ENCODE measurements at regions not wholly inside any gene's neighbourhood (a gene's known extent, or its start where the extent isn't known, plus 50 kb on each side); places are given as distances from the start of the nearest gene placed in this dataset.
"Not testable (repeated sequence)": the region's sequence is repeated elsewhere in the genome, so short reads cannot be mapped to it uniquely, and the experiment has no call there.

DNA sequence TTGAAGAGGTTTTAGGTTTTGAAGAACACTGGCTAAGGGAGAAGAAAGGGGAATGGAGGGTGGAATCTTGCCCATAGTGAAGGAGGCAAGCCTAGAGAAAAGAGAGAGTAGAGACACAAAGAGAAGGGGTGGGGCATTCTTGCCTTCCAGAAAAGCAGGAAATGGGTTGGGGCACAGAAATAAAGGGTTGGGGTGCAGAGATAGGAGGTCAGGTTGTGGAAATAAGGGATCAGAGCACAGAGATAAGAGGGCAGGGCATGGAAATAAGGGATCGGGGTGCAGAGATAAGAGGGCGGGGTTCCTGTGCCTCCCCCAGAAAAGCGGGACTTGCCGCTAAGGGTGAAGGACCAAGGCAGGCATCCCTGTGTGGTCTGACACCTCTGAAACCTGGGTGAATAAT lies 69.9 kb downstream of the ALG1L2 start:
- POLR2A ChIA-PET; H3K27ac Mint-ChIP-seq; H3K9me3 Mint-ChIP-seq; DNase-seq; CTCF ChIA-PET; H3K36me3 Mint-ChIP-seq (ENCODE audit: low read depth); H3K4me3 Mint-ChIP-seq: not testable (repeated sequence)
- Mint-ChIP-seq H3K27me3 (peaks cover 38% of the 10 kb centered on the region), H3K4me1 (peaks cover 17% of the 10 kb centered on the region)

DNA sequence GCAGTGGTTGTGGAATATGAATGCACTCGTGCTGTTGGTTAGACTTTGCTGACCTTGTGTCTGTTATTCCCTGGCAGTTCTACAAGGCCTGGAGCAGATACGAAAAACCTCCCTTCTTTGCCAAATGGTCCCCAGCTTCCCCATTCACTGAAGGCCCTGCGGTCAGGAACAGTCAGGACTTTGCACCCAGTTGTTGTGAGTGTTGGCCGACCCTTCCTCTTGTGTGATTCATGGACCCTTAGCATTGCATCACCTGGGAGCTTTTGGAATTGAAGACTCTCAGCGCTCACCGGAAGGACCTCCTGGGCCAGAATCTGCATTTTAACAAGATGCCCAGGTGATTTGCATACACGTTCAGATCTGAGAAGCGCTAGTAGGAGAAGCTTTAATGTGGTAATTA lies 71.6 kb downstream of the ALG1L2 start:
- H3K9me3 Mint-ChIP-seq; H3K36me3 Mint-ChIP-seq (ENCODE audit: low read depth); H3K27ac Mint-ChIP-seq; H3K4me3 Mint-ChIP-seq; CTCF ChIA-PET; DNase-seq; POLR2A ChIA-PET: not testable (repeated sequence)
- Mint-ChIP-seq H3K4me1 (peaks cover 15% of the 10 kb centered on the region), H3K27me3 (peaks cover 32% of the 10 kb centered on the region)

DNA sequence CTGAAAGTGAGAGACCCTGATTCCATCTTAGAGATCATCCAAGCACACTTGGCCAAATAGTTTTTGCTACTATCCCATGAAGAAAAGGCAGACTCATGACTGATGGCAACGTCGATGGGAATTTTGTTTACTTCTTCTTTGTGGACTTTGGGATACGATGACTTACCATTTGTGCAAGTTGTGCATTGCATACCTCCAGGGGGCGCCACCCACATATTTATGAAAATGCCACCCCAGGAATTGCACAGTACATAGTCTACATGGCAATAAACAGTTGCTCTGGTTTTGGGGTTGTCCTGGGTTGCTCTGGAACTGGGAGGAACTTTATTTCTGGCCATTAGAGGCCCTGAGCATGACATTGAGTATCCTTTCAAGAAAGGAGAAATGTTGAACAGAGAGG lies 73.8 kb downstream of the ALG1L2 start:
- H3K4me3 Mint-ChIP-seq; DNase-seq; H3K27ac Mint-ChIP-seq; H3K9me3 Mint-ChIP-seq; H3K4me1 Mint-ChIP-seq; POLR2A ChIA-PET; H3K36me3 Mint-ChIP-seq (ENCODE audit: low read depth); CTCF ChIA-PET: not testable (repeated sequence)
- H3K27me3 Mint-ChIP-seq = peaks cover 20% of the 10 kb centered on the region

DNA sequence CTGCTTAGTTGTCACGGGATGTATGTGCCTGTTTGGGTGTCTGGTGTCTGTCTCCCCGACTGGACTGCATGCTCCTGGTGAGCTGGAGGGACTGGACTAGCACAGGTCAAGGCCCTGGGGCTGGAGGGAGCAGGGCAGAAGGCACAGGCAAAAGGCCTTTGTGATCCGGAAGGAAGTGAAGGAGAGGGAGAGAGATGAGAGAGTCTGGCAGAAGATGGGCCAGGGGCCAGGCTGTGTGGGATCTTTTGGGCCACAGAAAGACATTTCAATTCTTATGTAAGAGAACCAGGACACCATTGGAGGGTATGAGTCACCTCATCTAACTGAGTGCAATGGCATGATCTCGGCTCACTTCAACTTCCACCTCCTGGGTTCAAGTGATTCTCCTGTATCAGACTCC lies 85.2 kb downstream of the ALG1L2 start:
- H3K36me3 Mint-ChIP-seq (ENCODE audit: low read depth); H3K4me3 Mint-ChIP-seq; H3K27ac Mint-ChIP-seq; POLR2A ChIA-PET; H3K9me3 Mint-ChIP-seq; H3K4me1 Mint-ChIP-seq; DNase-seq; CTCF ChIA-PET: not testable (repeated sequence)
- H3K27me3 Mint-ChIP-seq = peaks cover 13% of the 10 kb centered on the region

DNA sequence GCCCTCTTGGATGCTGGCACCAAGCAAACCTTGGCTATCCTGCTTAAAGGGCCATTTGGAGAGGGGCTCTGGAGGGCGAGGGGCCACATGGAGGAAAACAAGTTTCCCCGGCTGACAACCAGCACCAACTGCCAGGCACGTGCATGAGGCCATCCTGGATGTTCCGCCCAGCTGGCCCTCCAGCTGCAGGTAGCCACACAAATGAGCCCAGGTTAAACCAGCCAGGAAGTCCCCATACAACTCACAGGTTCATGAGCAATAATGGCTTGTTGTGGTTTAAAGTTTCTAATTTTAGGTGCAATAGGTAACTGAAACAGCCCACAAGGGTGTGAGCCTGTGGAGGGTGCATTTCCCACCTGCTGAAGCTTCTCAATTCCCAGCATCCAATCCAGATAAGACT lies 93.6 kb downstream of the ALG1L2 start:
- DNase-seq; H3K36me3 Mint-ChIP-seq (ENCODE audit: low read depth); POLR2A ChIA-PET; H3K4me3 Mint-ChIP-seq; CTCF ChIA-PET; H3K27ac Mint-ChIP-seq; H3K9me3 Mint-ChIP-seq; H3K27me3 Mint-ChIP-seq: not testable (repeated sequence)
- peaks cover 25% of the 10 kb centered on the region for H3K4me1 Mint-ChIP-seq

DNA sequence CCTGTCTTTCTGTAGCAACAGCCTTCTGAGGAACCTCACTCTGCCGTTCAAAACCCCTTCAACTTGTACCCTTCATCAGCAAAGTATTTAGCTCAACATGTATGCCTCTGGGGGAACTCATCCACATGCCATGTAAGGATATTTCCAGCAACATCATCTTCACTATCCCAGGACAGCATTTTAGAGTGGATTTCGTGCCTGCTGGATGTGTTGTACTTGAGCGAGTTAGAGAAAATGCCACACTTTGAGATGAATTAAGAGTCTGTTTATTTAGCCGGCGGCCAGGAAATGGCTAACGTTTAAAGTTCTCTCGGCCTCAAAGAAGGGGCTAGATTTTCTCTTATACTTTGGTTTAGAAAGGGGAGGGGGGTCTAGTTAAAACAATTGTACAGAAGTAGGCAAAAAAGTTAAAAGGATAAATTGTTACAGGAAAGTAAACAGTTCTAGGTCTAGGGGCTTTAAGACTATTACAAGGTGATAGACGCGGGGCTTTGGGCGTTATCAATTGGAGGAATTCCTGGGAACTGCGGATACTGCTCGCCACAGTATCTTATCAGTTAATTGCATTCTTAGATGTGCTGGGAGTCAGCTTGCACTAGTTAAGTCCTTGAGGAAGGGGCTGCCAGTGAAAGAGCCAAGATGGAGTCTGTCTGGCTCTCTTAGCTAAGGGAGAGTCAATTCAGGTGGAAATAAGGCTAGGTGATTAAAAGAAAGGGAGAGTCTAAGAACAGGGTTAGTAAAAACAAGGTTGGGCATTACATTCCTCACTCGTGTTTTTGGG lies 95.0 kb downstream of the ALG1L2 start:
- H3K9me3 Mint-ChIP-seq; CTCF ChIA-PET; H3K27me3 Mint-ChIP-seq; H3K36me3 Mint-ChIP-seq (ENCODE audit: low read depth); POLR2A ChIA-PET; DNase-seq; H3K4me3 Mint-ChIP-seq; H3K27ac Mint-ChIP-seq: not testable (repeated sequence)
- H3K4me1 Mint-ChIP-seq = peaks cover 26% of the 10 kb centered on the region

DNA sequence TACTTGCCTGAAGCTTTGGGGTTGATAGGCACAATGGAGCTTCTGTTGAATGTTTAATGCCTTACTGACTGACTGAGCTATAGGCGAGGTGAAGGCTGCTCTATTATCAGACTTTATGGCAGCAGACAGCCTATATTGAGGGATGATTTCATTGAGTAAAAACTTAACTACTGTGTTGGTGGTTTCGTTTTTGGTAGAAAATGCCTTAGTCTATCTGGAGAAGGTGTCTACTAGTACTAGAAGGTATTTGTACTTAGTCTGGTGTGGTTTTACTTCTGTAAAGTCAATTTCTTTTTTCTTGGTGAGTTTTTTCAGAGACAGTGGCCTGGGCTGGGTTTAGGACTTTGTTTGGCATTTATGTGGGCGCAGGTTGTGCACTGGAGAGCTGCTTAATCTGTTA lies 97.2 kb downstream of the ALG1L2 start:
- POLR2A ChIA-PET = interaction anchor here (0.9 kb wide), 1 partner anchor 715 kb away, joined by 3 read pairs; the partner anchor contains the start of gene ATP2C1
- H3K9me3 Mint-ChIP-seq; H3K27me3 Mint-ChIP-seq; CTCF ChIA-PET; H3K36me3 Mint-ChIP-seq (ENCODE audit: low read depth); DNase-seq: not testable (repeated sequence)
- peaks cover 26% of the 10 kb centered on the region for H3K4me1 Mint-ChIP-seq
- H3K27ac Mint-ChIP-seq = peak overlapping the region; percentile 80
- H3K4me3 Mint-ChIP-seq = peak overlapping the region; percentile 71

DNA sequence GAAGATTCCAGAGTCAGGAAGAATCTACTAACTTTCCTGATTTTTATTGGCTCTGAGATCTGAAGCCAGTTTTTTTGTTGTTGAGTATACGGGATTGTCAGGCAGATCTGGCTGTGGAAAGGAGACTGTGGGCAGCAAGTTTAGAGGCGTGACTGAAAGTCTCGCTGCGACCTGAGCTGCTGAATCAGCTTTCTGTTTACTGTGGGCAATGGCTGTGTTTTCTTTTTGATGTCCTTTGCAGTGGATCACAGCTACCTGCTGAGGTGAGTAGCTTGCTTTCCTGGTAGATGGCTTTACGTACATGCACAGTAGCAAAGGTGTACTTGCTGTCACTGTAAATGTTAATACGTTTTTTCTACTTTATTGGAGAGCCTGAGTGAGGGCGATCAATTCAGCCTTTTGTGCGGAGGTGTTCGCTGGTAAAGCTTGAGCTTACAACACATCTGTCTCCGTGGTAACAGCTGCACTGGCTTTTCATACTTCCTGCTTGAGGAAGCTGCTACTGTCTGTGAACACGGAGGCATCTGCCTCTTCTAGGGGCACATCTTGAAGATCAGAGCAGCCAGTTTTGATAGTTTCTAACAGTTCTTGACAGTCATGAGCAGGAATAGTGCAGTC lies 97.8 kb downstream of the ALG1L2 start:
- H3K27ac Mint-ChIP-seq = peak overlapping the region; percentile 80
- peak; percentile 71 for DNase-seq
- H3K9me3 Mint-ChIP-seq; CTCF ChIA-PET; H3K27me3 Mint-ChIP-seq; H3K36me3 Mint-ChIP-seq (ENCODE audit: low read depth): not testable (repeated sequence)
- POLR2A ChIA-PET = interaction anchor here (0.9 to 1.0 kb wide), 2 partner anchors 714 to 1202 kb away, joined by 3 read pairs; partner anchors contain the start of genes ATP2C1 and NUDT16
- peak overlapping the region; percentile 71 for H3K4me3 Mint-ChIP-seq
- peaks cover 26% of the 10 kb centered on the region for H3K4me1 Mint-ChIP-seq

DNA sequence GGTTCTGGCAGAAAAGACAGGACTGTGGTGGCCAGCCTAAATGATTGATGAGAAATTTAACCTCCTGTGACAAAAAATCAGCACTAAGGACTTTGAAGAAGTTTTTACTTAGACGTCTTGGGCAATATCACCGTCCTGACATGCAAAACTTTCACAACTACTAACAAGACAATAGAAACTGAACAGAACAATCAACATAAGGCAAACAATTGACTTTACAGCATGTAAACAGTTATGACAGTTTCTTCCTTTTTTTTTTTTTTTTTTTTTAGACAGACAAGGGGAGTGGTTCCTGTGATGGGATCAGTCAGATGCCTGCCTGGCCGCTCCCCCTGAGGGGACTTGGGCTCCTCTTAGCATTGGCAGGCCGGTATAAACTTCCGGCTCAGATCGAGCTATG lies 100.8 kb downstream of the ALG1L2 start:
- H3K36me3 Mint-ChIP-seq (ENCODE audit: low read depth); H3K4me3 Mint-ChIP-seq; H3K27ac Mint-ChIP-seq; H3K9me3 Mint-ChIP-seq; CTCF ChIA-PET; DNase-seq; H3K27me3 Mint-ChIP-seq; POLR2A ChIA-PET: not testable (repeated sequence)
- H3K4me1 Mint-ChIP-seq = peaks cover 26% of the 10 kb centered on the region

DNA sequence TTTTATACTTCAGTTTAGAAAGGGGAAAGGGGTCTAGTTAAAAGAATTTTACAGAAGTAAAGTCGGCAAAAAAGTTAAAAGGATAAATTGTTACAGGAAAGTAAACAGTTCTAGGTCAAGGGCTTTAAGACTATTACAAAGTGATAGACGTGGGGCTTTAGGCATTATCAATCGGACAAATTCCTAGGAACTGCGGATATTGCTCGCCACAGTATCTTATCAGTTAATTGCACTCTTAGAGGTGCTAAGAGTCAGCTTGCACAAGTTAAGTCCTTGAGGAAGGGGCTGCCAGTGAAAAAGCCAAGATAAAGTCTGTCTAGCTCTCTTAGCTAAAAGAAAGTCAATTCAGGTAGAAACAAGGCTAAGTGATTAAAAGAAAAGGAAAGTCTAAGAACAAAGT lies 102.1 kb downstream of the ALG1L2 start:
- H3K4me1 Mint-ChIP-seq = peaks cover 16% of the 10 kb centered on the region
- DNase-seq; H3K27ac Mint-ChIP-seq; H3K4me3 Mint-ChIP-seq; POLR2A ChIA-PET; CTCF ChIA-PET; H3K36me3 Mint-ChIP-seq (ENCODE audit: low read depth); H3K9me3 Mint-ChIP-seq; H3K27me3 Mint-ChIP-seq: not testable (repeated sequence)

DNA sequence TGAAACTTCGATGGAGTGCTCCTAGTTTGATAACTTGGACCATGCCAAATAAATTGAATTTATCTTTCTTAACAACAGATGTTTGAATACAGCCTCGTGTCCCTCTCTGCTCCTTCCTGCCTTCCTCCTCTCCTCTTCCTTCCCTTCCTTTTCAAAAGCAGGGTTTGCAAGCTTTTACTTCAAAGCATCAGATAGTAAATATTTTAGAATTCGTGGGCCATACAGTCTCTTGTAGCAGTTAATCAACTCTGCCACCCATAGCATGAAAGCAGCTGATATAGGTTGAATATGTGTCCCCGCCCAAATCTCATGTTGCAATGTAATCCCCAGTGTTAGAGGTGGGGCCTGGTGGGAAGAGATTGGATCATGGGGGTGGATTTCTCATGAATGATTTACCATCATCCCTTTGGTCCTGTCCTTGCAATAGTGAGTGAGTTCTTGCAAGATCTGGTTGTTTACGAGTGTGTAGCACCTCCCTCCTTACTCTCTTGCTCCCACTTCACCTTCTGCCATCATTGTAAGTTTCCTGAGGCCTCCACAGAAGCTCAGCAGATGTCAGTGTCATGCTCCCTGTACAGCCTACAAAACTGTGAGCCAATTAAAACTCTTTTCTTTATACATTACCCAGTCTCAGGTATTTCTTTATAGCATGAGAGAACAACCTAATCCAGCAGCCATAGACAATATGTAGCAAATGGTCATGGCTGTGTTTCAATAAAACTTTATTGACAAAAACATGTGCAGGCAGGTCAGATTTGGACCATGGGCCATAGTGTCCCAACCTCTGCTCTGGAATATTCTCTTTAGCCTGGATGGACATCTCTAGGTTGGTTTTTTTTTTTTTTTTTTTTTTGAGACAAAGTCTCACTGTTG lies 102.8 kb downstream of the ALG1L2 start:
- H3K36me3 Mint-ChIP-seq (ENCODE audit: low read depth); H3K9me3 Mint-ChIP-seq; H3K27ac Mint-ChIP-seq; H3K27me3 Mint-ChIP-seq; POLR2A ChIA-PET; H3K4me1 Mint-ChIP-seq; DNase-seq; CTCF ChIA-PET; H3K4me3 Mint-ChIP-seq: not testable (repeated sequence)

DNA sequence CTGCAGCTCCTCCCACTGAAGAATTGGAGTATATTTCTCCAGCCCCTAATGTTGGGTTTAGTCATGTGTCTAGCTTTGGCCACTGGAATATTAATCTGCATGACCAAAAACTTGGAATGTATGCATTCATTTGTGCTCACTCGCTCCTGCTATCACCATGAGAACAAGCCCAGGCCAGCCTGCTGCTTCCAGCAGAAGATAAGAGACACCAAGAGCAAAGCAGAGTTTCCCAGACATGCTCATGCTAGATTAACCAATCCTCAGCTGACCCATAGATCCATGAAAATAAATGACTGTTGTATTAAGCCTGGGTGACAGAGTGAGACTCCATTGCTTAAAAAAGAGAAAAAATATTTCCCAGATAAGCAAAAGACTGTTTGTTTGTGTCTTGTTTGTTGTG lies 119.6 kb downstream of the ALG1L2 start:
- H3K27ac Mint-ChIP-seq; CTCF ChIA-PET; H3K4me1 Mint-ChIP-seq; H3K27me3 Mint-ChIP-seq; POLR2A ChIA-PET; H3K4me3 Mint-ChIP-seq; DNase-seq; H3K36me3 Mint-ChIP-seq (ENCODE audit: low read depth); H3K9me3 Mint-ChIP-seq: not testable (repeated sequence)

DNA sequence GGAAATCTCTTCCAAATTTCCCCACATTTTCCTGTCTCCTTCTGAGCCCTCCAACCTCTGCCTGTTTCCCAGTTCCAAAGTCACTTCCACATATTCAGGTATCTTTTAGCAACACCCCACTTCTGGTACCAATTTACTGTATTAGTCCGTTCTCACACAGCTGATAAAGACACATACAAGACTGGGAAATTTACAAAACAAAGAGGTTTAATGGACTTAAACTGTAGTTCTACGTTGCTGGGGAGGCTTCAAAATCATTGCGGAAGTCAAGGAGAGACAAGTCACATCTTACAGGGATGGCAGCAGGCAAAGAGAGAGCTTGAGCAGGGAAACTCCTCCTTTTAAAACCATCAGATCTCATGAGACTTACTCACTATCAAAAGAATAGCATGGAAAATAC lies 122.0 kb downstream of the ALG1L2 start:
- H3K36me3 Mint-ChIP-seq (ENCODE audit: low read depth); H3K27ac Mint-ChIP-seq; H3K9me3 Mint-ChIP-seq; H3K4me3 Mint-ChIP-seq; POLR2A ChIA-PET; H3K27me3 Mint-ChIP-seq; H3K4me1 Mint-ChIP-seq; CTCF ChIA-PET; DNase-seq: not testable (repeated sequence)

Data from activated CD4-positive, alpha-beta memory T cell treated with anti-CD3 and anti-CD28 coated beads, Interleukin-2, amount 10 ng/mL, durations not matched to agents 7 days and 5 days (primary cell).